Left lobe of liver (tissue), 2 donors: ENCODE measurements at regions not wholly inside any gene's neighbourhood (a gene's known extent, or its start where the extent isn't known, plus 50 kb on each side); places are given as distances from the start of the nearest gene placed in this dataset.
A peak's percentile ranks its signal among the peaks of the same experiment; 100 is the strongest.

Experiments used
- ATAC-seq: fragments of 200-7000 bp; cut with Tn5 transposase; one replicate; pipeline ENCODE4 v1.9.1; 2020; ENCODE audit warnings: mild to moderate bottlenecking, moderate library complexity
- DNase-seq: peaks from one replicate; pipeline ENCODE4 v3.0.0-alpha.2; 2020; ENCODE audit warnings: low spot score
- donor health status: DM: no; HTN: no; CAD: no; lungs with moderate emphysema.
- donor health status: DM: no; HTN: yes; CAD: no.

- peak; percentile 19 for DNase-seq
- ATAC-seq = no peak
Measured at GRCh38 chr22:48976556-48977535, 850.8 kb downstream of the BRD1 start.

- no peak for DNase-seq
- ATAC-seq = no peak
Measured at GRCh38 chr22:48975886-48976285, 851.8 kb downstream of the BRD1 start.

GRCh38 chr22:48975316-48975741 is 852.3 kb downstream of the BRD1 start:
- ATAC-seq (no peak), DNase-seq (peak; percentile 40)

GRCh38 chr22:48974443-48975315 is 853.0 kb downstream of the BRD1 start:
- no peak for ATAC-seq

GRCh38 chr22:48973694-48974041 is 854.0 kb downstream of the BRD1 start:
- peak; percentile 22 for DNase-seq
- no peak for ATAC-seq

More at GRCh38 chr22:48974443-48975315, 853.0 kb downstream of the BRD1 start:
- DNase-seq = peak; percentile 30

- peak; percentile 24 for DNase-seq
- no peak for ATAC-seq
Measured at GRCh38 chr22:48972979-48973693, 854.5 kb downstream of the BRD1 start.

GRCh38 chr22:48968201-48968959 is 859.3 kb downstream of the BRD1 start:
- ATAC-seq (peak; percentile 59), DNase-seq (peak; percentile 44)

- ATAC-seq = no peak
- no peak for DNase-seq
Measured at GRCh38 chr22:48963405-48963804, 864.3 kb downstream of the BRD1 start.

- no peak for DNase-seq
- ATAC-seq = no peak
Measured at GRCh38 chr22:48961705-48962104, 866.0 kb downstream of the BRD1 start.

- peak; percentile 7 for DNase-seq
- no peak for ATAC-seq
Measured at GRCh38 chr22:48960980-48961660, 866.6 kb downstream of the BRD1 start.

GRCh38 chr22:48960576-48960975 is 867.1 kb downstream of the BRD1 start:
- DNase-seq (peak; percentile 7), ATAC-seq (no peak)

- DNase-seq (peak; percentile 5), ATAC-seq (no peak)
Measured at GRCh38 chr22:48959496-48959895, 868.2 kb downstream of the BRD1 start.

- ATAC-seq (no peak), DNase-seq (no peak)
Measured at GRCh38 chr22:48957987-48958321, 869.7 kb downstream of the BRD1 start.

- peak; percentile 40 for DNase-seq
- ATAC-seq = no peak
Measured at GRCh38 chr22:48957311-48957986, 870.2 kb downstream of the BRD1 start.

GRCh38 chr22:48955351-48956311 is 872.0 kb downstream of the BRD1 start:
- no peak for ATAC-seq
- peak; percentile 41 for DNase-seq

GRCh38 chr22:48954781-48955311 is 872.8 kb downstream of the BRD1 start:
- peak; percentile 37 for DNase-seq
- ATAC-seq = no peak

- DNase-seq (peak; percentile 28), ATAC-seq (no peak)
Measured at GRCh38 chr22:48953830-48954229, 873.8 kb downstream of the BRD1 start.
